ENCODE measurements at regions not wholly inside any gene's neighbourhood (a gene's known extent, or its start where the extent isn't known, plus 50 kb on each side); places are given as distances from the start of the nearest gene placed in this dataset.

DNA sequence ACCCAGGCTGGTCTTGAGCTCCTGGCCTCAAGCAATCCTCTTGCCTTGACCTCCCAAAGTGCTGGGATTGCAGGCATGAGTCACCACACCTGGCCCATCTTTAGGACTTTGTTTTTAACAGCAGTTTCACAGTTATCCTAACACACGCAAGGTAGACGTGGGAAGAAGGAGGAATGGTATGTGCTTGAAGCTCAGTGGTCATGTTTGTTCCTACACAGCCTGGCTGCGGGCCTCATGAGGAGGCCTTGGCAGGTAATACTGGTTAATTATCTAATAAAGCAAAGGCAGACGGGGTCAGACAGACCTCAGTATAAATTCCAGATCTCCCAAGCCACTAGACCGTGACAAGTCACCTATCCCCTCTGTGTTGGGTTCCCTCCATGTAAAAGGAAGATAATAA lies 271.8 kb downstream of the PCNX1 start:
- H3K4me3 ChIP-seq (ENCODE audit: low read length), result no peak overlapping the region
- TF ChIP-seq, protein P1, sequence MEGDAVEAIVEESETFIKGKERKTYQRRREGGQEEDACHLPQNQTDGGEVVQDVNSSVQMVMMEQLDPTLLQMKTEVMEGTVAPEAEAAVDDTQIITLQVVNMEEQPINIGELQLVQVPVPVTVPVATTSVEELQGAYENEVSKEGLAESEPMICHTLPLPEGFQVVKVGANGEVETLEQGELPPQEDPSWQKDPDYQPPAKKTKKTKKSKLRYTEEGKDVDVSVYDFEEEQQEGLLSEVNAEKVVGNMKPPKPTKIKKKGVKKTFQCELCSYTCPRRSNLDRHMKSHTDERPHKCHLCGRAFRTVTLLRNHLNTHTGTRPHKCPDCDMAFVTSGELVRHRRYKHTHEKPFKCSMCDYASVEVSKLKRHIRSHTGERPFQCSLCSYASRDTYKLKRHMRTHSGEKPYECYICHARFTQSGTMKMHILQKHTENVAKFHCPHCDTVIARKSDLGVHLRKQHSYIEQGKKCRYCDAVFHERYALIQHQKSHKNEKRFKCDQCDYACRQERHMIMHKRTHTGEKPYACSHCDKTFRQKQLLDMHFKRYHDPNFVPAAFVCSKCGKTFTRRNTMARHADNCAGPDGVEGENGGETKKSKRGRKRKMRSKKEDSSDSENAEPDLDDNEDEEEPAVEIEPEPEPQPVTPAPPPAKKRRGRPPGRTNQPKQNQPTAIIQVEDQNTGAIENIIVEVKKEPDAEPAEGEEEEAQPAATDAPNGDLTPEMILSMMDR (conservative IDR thresholded peaks at IDR 0.05; ENCODE audit: low read depth, low read length), result no peak
- no peak for DNase-seq (ENCODE audit: low read depth)

GRCh38 chr14:71180397-71180796 lies 273.1 kb downstream of the PCNX1 start:
- H3K4me3 ChIP-seq (ENCODE audit: low read length), result no peak overlapping the region
- TF ChIP-seq, protein P1 (conservative IDR thresholded peaks at IDR 0.05; ENCODE audit: low read depth, low read length), result no peak
- DNase-seq (ENCODE audit: low read depth), result no peak

DNA sequence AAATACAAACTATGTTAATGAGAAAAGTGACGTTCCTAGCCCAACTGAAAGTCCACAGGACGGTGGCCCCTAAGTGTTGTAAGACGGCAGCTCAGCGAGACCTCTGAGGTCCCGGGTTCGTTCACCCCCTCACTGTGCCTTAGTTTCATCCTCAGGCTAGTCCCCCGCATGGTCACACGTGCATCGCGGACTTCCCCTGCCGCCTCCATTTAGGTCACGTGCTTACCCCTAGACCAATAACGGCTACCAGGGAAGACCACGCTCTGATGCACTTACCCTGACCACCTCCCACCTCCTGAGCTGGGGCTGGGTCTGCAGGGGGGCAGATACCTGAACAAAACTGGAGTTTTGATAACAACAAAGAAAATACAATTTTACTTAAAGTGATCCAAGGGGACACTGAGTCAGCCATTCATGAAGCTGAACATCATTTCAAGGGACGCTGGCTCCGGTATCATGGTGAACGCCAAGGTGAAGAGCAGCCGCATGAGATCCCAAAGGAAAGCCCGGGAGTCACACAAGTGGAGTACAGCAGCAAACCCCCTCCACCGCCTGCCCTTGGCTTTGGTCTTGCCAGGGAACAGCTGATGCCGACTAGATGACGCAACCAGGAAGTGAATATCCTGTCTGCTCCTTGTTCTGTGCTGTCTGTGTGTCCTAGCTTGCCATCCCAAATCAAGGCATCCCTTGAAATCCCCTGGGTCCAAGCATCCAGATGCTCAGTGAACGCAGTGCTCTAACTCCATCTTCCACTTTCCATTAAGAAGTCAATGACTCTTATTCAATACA lies 274.1 kb downstream of the PCNX1 start:
- TF ChIP-seq, protein P1 (conservative IDR thresholded peaks at IDR 0.05; ENCODE audit: low read depth, low read length), result no peak
- no peak for DNase-seq (ENCODE audit: low read depth)
- H3K4me3 ChIP-seq (ENCODE audit: low read length), result no peak overlapping the region

GRCh38 chr14:71183876-71184689 lies 276.8 kb downstream of the PCNX1 start:
- TF ChIP-seq, protein P1 (conservative IDR thresholded peaks at IDR 0.05; ENCODE audit: low read depth, low read length), result no peak
- DNase-seq (ENCODE audit: low read depth), result no peak
- no peak overlapping the region for H3K4me3 ChIP-seq (ENCODE audit: low read length)

DNA sequence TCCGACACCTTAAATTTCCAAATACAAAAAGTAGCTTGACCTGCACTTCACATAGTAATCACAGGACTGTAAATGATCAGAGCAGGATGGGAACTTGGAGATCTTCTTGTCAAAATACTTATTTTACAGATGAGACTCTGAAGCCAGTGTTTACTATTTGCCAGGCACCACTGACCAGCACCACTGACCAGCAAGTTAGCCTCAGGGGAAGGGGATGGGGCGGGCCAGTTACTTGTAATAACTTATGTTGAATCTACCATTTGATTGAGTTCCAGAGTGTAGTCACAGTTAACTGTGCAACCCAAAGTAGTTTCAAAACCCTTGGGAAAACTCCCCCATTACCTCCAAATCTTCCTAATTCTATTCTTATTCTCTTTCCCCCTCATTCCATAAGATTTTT lies 278.4 kb downstream of the PCNX1 start:
- DNase-seq (ENCODE audit: low read depth), result no peak
- TF ChIP-seq, protein P1 (conservative IDR thresholded peaks at IDR 0.05; ENCODE audit: low read depth, low read length), result no peak
- H3K4me3 ChIP-seq (ENCODE audit: low read length), result no peak overlapping the region

DNA sequence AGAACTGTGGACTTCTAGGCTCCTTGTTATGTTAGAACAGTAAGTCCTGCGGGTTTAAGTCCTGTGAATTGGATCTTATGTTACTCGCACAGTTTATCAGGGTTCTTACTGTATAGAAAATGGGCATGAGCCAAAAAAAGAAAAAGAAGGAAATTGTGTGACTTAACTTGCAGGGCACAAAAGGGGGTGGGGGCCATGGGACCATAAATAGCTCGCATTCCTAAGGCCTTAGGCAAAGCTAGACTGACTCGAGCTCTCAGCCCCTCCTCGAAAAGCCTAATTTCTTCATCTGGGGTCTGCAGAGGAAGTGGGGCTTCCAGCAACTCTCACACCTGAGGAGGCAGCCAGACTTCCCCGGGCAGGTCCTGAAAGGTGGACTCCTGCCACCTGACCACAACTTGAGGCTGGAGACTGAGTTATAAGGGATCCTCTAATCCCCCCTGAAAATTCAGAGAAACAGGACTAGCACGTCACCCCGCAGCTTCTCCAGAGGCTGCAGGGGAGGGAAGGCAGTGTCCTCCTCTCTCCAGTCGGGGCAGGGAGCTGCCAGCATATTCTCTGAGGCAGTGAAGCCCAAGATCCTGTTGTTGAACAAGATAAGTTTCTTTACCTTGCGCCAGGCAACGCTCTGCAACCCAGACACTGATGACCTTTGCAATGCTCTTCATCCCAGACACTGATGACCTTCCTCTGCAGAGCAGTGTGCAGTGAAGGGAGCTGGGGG lies 280.5 kb downstream of the PCNX1 start:
- TF ChIP-seq, protein P1 (conservative IDR thresholded peaks at IDR 0.05; ENCODE audit: low read depth, low read length), result no peak
- DNase-seq (ENCODE audit: low read depth), result no peak
- no peak overlapping the region for H3K4me3 ChIP-seq (ENCODE audit: low read length)
